HEK293T (cell line): ENCODE measurements at regions not wholly inside any gene's neighbourhood (a gene's known extent, or its start where the extent isn't known, plus 50 kb on each side); places are given as distances from the start of the nearest gene placed in this dataset.

Experiments
- ARNT ChIP-seq: fragments of 450-650 bp; IDR thresholded peaks from 2 replicates; pipeline ENCODE4 v1.6.1; 2017; ENCODE audit warnings: mild to moderate bottlenecking
- BHLHE40 ChIP-seq: fragments of 450-650 bp; IDR thresholded peaks from 2 replicates; pipeline ENCODE4 v1.6.1; 2016; ENCODE audit warnings: mild to moderate bottlenecking, moderate library complexity, borderline replicate concordance
- CTBP1 ChIP-seq: fragments of 450-650 bp; IDR thresholded peaks from 2 replicates; pipeline ENCODE4 v1.6.1; 2016; ENCODE audit warnings: borderline replicate concordance
- ELF4 ChIP-seq: fragments of 450-650 bp; IDR thresholded peaks from 2 replicates; pipeline ENCODE4 v1.6.1; 2017; ENCODE audit warnings: antibody characterized with exemption
- FOXK2 ChIP-seq: fragments of 450-650 bp; IDR thresholded peaks from 2 replicates; pipeline ENCODE4 v1.6.1; 2016; ENCODE audit warnings: mild to moderate bottlenecking
- FOXM1 ChIP-seq: fragments of 450-650 bp; IDR thresholded peaks from 2 replicates; pipeline ENCODE4 v1.6.1; 2017; ENCODE audit warnings: mild to moderate bottlenecking, borderline replicate concordance
- HDGF ChIP-seq: fragments of 450-650 bp; IDR thresholded peaks from 2 replicates; pipeline ENCODE4 v1.6.1; 2017; ENCODE audit warnings: antibody characterized with exemption, borderline replicate concordance
- LEF1 ChIP-seq: fragments of 450-650 bp; IDR thresholded peaks from 2 replicates; pipeline ENCODE4 v1.6.1; 2017; ENCODE audit warnings: mild to moderate bottlenecking, borderline replicate concordance
- PKNOX1 ChIP-seq: fragments of 450-650 bp; IDR thresholded peaks from 2 replicates; pipeline ENCODE4 v1.6.1; 2016
- SP1 ChIP-seq: fragments of 450-650 bp; IDR thresholded peaks from 2 replicates; pipeline ENCODE4 v1.6.1; 2017
- SUZ12 ChIP-seq: fragments of 450-650 bp; IDR thresholded peaks from 2 replicates; pipeline ENCODE4 v1.6.1; 2016; ENCODE audit warnings: mild to moderate bottlenecking
- TARDBP ChIP-seq: fragments of 450-650 bp; IDR thresholded peaks from 2 replicates; pipeline ENCODE4 v1.6.1; 2016

- TF ChIP-seq BHLHE40 (no peak), ARNT (no peak), ELF4 (no peak), FOXM1 (no peak), HDGF (no peak), TARDBP (no peak), PKNOX1 (no peak), LEF1 (no peak), SUZ12 (no peak), SP1 (no peak), CTBP1 (no peak), FOXK2 (no peak)
Measured at GRCh38 chr3:168273917-168274316, 178.2 kb upstream of the GOLIM4 start.
